Esophagus (tissue), 2 donors: ENCODE measurements at regions not wholly inside any gene's neighbourhood (a gene's known extent, or its start where the extent isn't known, plus 50 kb on each side); places are given as distances from the start of the nearest gene placed in this dataset.
"Not testable (repeated sequence)": the region's sequence is repeated elsewhere in the genome, so short reads cannot be mapped to it uniquely, and the experiment has no call there.

Experiments used
- H3K27ac ChIP-seq, 2 donors: one replicate each; pipeline ENCODE4 v1.5.1; 2013; ENCODE audit warnings: low read depth in 2 of 2, mild to moderate bottlenecking in 2 of 2, inconsistent platforms in 1 of 2, low read length in 1 of 2, moderate library complexity in 1 of 2
- H3K27me3 ChIP-seq, 2 donors: one replicate each; pipeline ENCODE4 v1.6.1; 2013; ENCODE audit warnings: low read length in 2 of 2, control low read depth in 1 of 2, mild to moderate bottlenecking in 1 of 2; ENCODE audit not compliant: insufficient read depth in 2 of 2, control insufficient read depth in 1 of 2
- H3K36me3 ChIP-seq, 2 donors: one replicate each; pipeline ENCODE4 v1.6.1; 2013; ENCODE audit warnings: low read length in 1 of 2; ENCODE audit not compliant: control insufficient read depth in 2 of 2, insufficient read depth in 2 of 2
- H3K4me1 ChIP-seq, 2 donors: one replicate each; pipeline ENCODE4 v1.6.1; 2013; ENCODE audit warnings: low read length in 1 of 2; ENCODE audit not compliant: control insufficient read depth in 2 of 2, insufficient read depth in 2 of 2
- H3K4me3 ChIP-seq, 2 donors: one replicate each; pipeline ENCODE4 v1.5.1; 2013; ENCODE audit warnings: low read length in 2 of 2, mild to moderate bottlenecking in 2 of 2, low read depth in 1 of 2, moderate library complexity in 1 of 2
- H3K9me3 ChIP-seq, 2 donors: one replicate each; pipeline ENCODE4 v1.6.1; 2013; ENCODE audit warnings: mild to moderate bottlenecking in 2 of 2, low read depth in 1 of 2, low read length in 1 of 2, moderate library complexity in 1 of 2; ENCODE audit not compliant: control insufficient read depth in 2 of 2, insufficient read depth in 1 of 2
- WGBS, 2 donors: extraction: QIAGEN DNeasy Blood & Tissue Kit; methylation state at CpG; one replicate each; pipeline ENCODE4 v1.1.7; 2013; 5-methylcytosine and 5-hydroxymethylcytosine counted together
- donor health status: healthy with polysubstance abuse.
- donor health status: Bipolar disorder and iron deficiency.

DNA sequence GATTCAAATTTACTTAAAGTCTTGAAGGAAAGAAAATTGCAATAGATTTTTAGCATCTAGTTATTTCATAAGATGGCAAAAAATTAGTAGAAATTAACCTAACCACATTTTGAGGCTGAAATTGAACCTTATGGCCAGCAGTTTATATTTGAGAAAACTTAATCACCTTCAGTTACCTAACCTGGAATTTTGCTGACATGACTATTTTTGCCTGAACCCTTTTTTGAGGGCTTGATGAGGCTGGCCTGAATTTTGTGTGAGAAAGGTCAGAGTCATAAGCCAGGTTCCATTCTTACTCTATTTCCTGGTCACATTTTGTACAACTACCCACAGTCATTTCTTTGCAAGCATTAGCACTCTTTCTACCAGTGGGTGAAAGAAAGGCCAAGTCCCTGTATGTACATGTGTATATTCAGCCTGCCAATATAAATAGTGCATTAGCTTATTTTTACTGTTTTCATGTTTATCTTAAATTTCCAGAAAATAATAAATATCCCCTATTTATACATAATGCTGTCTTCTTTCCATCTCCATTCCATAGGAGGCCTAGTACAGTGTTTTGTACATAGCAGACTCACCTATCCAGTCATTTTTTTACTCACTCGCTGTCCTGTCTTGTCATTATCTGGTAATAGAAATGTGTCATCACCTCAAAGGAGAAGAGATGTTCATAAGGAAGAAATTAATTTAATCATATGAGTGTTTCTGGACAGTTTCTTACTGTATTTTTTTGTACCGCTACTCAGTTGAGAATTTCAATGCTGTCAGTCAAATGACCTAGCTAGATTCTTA lies 108.4 kb upstream of the SGCD start:
- H3K27me3 ChIP-seq: no peaks in the 10 kb centered on the region
- H3K36me3 ChIP-seq: no peaks in the 10 kb centered on the region
- H3K9me3 ChIP-seq: no peaks in the 10 kb centered on the region
- 91 to 99% methylated on average over 2 of the region's 2 CpGs for WGBS, 2 donors
- no peaks in the 10 kb centered on the region for H3K4me1 ChIP-seq
- no peak overlapping the region for H3K27ac ChIP-seq
- no peak overlapping the region for H3K4me3 ChIP-seq

DNA sequence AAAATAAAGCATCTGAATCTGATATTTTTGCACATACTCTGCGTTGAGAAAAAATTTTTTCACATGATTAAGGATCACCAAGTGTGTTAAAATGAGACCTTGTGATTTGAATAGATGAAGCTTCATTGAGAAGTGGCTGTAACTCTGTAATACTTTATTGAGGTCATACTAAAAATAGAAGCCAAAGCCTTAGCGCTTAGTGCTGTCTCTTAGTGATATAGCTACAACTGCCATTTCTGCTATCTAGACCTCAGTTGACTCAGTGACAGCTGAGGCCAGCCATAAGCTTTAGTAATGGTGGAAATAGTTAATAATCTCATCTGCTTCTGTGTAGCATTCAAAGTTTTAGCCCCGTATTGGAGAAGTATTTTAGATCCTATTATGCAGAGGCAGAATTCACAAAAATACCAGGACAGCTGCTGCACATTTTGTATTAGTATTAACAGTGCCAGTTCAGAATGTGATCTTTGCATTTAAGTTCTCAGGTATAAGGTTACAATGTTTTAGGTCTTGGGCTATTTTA lies 107.4 kb upstream of the SGCD start:
- H3K27me3 ChIP-seq: no peaks in the 10 kb centered on the region
- H3K4me3 ChIP-seq: no peak overlapping the region
- H3K4me1 ChIP-seq: no peaks in the 10 kb centered on the region
- no peaks in the 10 kb centered on the region for H3K9me3 ChIP-seq
- 71% methylated on average over 3 of the region's 3 CpGs for WGBS, 2 donors
- no peak overlapping the region for H3K27ac ChIP-seq
- no peaks in the 10 kb centered on the region for H3K36me3 ChIP-seq

DNA sequence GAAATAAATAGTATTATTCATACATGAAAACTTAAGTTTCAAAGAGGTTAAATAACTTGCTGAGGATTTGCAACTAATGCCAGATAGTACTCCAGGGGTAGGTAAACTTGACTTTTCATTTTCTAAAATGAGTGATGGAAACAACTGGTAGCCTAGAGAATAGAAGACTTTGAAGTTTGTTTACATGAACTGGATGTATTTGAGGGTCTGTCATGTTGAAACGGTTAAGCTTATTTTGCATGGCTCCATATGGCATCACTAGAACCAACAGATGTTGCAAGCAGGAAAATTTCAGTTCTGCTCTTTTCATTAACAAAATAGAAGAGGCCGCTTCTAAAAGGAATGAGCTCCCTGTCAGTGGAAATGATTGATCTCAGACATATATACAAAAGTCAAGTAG lies 105.1 kb upstream of the SGCD start:
- Histone ChIP-seq H3K27me3 (no peaks in the 10 kb centered on the region), H3K4me1 (no peaks in the 10 kb centered on the region), H3K4me3 (no peak overlapping the region), H3K36me3 (no peaks in the 10 kb centered on the region), H3K27ac (no peak overlapping the region), H3K9me3 (no peaks in the 10 kb centered on the region)
- WGBS, 2 donors: 30 to 34% methylated on average over 2 of the region's 2 CpGs

DNA sequence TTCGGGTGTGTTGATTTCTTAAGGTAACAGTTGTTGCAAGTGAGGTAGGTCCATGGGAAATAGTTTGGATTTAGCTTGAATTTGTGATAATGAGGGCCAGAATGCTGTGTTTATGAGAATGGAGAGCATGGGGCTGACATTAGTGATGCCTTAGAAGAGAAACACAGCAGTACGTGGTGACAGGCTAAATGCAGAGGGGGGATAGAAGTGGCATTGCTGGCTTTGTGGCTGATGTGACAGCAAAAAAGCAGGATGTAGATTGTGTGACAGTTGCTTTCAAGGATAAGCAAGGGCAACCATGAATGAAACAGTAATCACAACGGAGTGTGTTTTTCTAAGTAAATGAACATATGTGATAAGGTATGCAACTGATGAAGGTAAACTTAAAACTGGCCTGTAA lies 103.4 kb upstream of the SGCD start:
- Histone ChIP-seq H3K4me1 (no peaks in the 10 kb centered on the region), H3K36me3 (no peaks in the 10 kb centered on the region), H3K4me3 (no peak overlapping the region), H3K27ac (no peak overlapping the region), H3K9me3 (no peaks in the 10 kb centered on the region), H3K27me3 (no peaks in the 10 kb centered on the region)
- WGBS, 2 donors: 68 to 75% methylated on average over 3 of the region's 3 CpGs

DNA sequence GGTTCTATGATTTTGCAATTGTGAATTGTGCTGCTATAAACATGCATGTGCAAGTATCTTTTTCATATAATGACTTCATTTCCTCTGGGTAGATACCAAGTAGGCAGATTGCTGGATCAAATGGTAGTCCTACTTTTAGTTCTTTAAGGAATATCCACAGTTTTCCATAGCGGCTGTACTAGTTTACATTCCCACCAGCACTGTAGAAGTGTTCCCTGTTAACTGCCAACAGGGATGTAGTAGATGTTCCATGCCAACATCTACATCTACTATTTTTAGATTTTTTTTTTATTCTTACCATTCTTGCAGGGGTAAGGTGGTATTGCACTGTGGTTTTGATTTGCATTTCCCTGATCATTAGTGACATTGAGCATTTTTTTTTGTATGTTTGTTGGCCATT lies 100.5 kb upstream of the SGCD start:
- not testable (repeated sequence) for H3K4me3 ChIP-seq, H3K27ac ChIP-seq, H3K36me3 ChIP-seq, H3K27me3 ChIP-seq, H3K9me3 ChIP-seq, H3K4me1 ChIP-seq
- 93 to 96% methylated on average over 1 of the region's 1 CpG for WGBS, 2 donors

DNA sequence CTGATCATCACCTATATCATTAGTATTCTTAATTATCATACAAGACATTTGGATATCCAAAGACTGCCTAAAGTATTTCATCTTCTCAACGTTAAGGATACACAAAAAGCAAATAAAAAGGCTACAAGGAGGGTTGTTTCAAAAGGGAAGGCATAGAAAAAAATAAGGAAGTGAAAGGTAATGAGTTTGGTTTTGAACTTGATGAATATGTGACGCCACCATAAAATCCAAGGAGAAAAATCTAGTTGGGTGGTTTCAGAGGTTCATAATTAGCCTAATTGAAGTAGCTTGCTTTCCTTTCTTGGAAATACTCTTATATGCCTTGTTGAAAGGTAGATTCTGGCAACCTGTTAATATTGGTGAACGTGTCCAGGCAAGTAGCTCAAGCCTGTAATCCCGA lies 96.1 kb upstream of the SGCD start:
- WGBS, 2 donors: 71 to 77% methylated on average over 4 of the region's 4 CpGs
- H3K9me3 ChIP-seq: peaks cover 2 to 3% of the 10 kb centered on the region in 2 donors

DNA sequence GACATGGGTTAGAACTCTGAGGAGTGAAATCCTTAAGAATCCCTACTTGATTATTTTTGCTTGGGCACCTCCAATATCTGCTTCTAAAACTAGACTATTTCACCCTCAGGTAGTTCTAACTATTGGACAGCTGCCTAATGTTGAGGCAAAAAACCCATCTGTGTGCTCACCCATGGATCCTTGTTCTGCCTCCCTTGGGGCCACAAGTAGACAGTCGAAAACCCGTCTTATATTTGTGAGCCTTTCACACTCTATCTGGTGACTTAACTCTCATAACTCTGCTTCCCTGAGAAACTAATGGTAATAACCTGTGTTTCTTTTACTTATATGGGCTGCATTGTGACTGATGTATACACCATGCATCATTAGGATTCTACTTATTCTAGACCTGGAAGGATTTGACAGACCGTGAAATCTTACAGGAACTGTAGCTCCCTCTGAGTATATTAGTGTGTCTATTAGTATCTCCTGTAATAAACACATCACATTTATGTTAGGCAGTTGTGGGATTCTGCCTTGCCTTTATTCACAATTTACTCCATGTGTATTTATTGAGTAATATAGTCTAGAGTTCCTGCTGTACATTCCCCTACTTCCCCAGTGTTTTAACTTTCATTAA lies 94.6 kb upstream of the SGCD start:
- whole genome bisulfite sequencing, 2 donors: 84 to 90% methylated on average over 3 of the region's 3 CpGs
- Histone ChIP-seq H3K4me3 (no peak overlapping the region), H3K4me1 (no peaks in the 10 kb centered on the region), H3K36me3 (no peaks in the 10 kb centered on the region), H3K27me3 (no peaks in the 10 kb centered on the region), H3K27ac (no peak overlapping the region), H3K9me3 (peaks cover 2 to 3% of the 10 kb centered on the region in 2 donors)

More for the DNA sequence above, 96.1 kb upstream of the SGCD start:
- Histone ChIP-seq H3K4me3 (no peak overlapping the region), H3K4me1 (no peaks in the 10 kb centered on the region), H3K36me3 (no peaks in the 10 kb centered on the region), H3K27ac (no peak overlapping the region), H3K27me3 (no peaks in the 10 kb centered on the region)

DNA sequence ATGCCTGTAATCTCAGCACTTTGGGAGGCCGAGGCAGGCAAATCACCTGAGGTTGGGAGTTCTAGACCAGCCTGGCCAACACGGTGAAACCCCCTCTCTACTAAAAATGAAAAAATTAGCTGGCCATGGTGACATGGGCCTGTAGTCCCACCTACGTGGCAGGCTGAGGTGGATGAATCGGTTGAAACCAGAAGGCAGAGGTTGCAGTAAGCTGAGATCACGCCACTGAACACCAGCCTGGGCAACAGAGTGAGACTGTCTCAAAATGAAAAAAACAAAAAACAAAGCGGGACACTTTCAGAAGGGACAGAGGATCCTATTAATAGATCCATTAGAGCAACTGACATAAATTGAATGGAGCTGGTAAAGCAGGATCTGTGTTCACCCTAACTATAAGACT lies 89.6 kb upstream of the SGCD start:
- 90 to 94% methylated on average over 6 of the region's 6 CpGs for WGBS, 2 donors
- Histone ChIP-seq H3K27ac (no peak overlapping the region), H3K27me3 (no peaks in the 10 kb centered on the region), H3K9me3 (no peaks in the 10 kb centered on the region), H3K4me1 (no peaks in the 10 kb centered on the region), H3K36me3 (no peaks in the 10 kb centered on the region), H3K4me3 (no peak overlapping the region)

DNA sequence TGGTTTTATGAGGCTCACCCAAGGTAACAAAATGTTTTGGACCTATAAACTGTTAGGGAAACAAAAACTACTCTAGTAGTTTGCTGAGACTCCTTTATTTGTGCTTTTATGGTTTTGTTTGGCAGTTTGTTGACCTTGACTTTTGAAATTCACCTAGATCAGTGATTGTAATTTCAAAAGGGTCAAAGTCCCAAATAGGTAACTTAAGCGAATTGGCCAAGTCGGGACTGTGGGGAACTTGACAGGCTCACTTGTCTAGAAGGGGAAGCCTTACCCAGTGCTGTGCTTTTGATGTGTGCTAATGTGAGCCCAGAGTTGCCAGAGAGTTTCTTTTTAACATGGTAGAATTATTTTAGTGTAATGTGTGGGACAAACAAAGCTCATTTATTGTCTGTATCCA lies 87.2 kb upstream of the SGCD start:
- Histone ChIP-seq H3K36me3 (no peaks in the 10 kb centered on the region), H3K9me3 (no peaks in the 10 kb centered on the region), H3K4me1 (no peaks in the 10 kb centered on the region), H3K27ac (no peak overlapping the region), H3K4me3 (no peak overlapping the region), H3K27me3 (no peaks in the 10 kb centered on the region)
- 54 to 65% methylated on average over 2 of the region's 2 CpGs for WGBS, 2 donors

DNA sequence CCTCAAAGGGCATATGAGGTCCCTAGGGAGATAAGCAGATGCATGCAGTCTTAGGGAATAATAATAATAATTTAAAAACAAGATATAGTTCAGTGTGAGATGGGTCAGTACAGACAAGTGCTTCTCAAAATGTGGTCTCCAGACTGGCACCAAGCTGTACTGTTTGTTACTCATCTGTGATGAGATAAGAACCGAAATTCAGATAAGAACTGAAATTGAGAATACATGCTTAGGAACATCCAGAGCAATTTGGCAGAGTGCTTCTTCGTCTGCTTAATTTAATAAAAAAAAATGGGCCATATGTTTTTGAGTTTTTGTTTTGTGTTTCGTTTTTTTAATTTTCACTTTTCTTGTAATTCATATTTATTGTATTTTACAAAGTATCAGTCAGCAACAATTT lies 86.5 kb upstream of the SGCD start:
- H3K27me3 ChIP-seq: no peaks in the 10 kb centered on the region
- no peak overlapping the region for H3K4me3 ChIP-seq
- H3K36me3 ChIP-seq: no peaks in the 10 kb centered on the region
- 63 to 67% methylated on average over 3 of the region's 3 CpGs for WGBS, 2 donors
- no peaks in the 10 kb centered on the region for H3K9me3 ChIP-seq
- H3K4me1 ChIP-seq: no peaks in the 10 kb centered on the region
- H3K27ac ChIP-seq: no peak overlapping the region
